IMR-90 (cell line): ENCODE measurements at regions not wholly inside any gene's neighbourhood (a gene's known extent, or its start where the extent isn't known, plus 50 kb on each side); places are given as distances from the start of the nearest gene placed in this dataset.

Source experiments
- CEBPB ChIP-seq: IDR thresholded peaks from 2 replicates; pipeline ENCODE4 v1.6.1; 2012; ENCODE audit warnings: low read depth, low read length, improper control_type of control experiment
- CTCF ChIP-seq: conservative IDR thresholded peaks from 2 replicates; pipeline ENCODE4 v1.5.1; 2012; ENCODE audit warnings: mild to moderate bottlenecking, low read depth, low read length, improper control_type of control experiment
- MAFK ChIP-seq: IDR thresholded peaks from 2 replicates; pipeline ENCODE4 v1.6.1; 2012; ENCODE audit warnings: low read depth, low read length, improper control_type of control experiment
- MXI1 ChIP-seq: IDR thresholded peaks from 2 replicates; pipeline ENCODE4 v1.6.1; 2012; ENCODE audit warnings: low read depth, mild to moderate bottlenecking, low read length, moderate library complexity, borderline replicate concordance
- POLR2A ChIP-seq: IDR thresholded peaks from 2 replicates; pipeline ENCODE4 v1.6.1; 2012; ENCODE audit warnings: mild to moderate bottlenecking, low read depth, low read length
- SMC3 ChIP-seq: fragments of 150-350 bp; IDR thresholded peaks from 2 replicates; pipeline ENCODE4 v1.6.1; 2016; ENCODE audit warnings: low read depth, mild to moderate bottlenecking, antibody characterized with exemption, low read length, moderate library complexity
- USF2 ChIP-seq: fragments of 150-350 bp; IDR thresholded peaks from 2 replicates; pipeline ENCODE4 v1.6.1; 2017; ENCODE audit warnings: mild to moderate bottlenecking, antibody characterized with exemption, low read length, low read depth

GRCh38 chr9:104233366-104233765 lies 139.3 kb downstream of the SMC2 start:
- TF ChIP-seq SMC3, result no peak
- no peak for TF ChIP-seq USF2
- TF ChIP-seq CTCF, result no peak
- no peak for TF ChIP-seq MAFK
- TF ChIP-seq MXI1, result no peak
- TF ChIP-seq POLR2A, result no peak
- TF ChIP-seq CEBPB, result no peak
